Ishikawa (cell line): ENCODE measurements at regions not wholly inside any gene's neighbourhood (a gene's known extent, or its start where the extent isn't known, plus 50 kb on each side); places are given as distances from the start of the nearest gene placed in this dataset.

Source experiments
- EGR1 ChIP-seq: IDR thresholded peaks from 2 replicates; pipeline ENCODE4 v1.6.1; 2012
- EP300 ChIP-seq: IDR thresholded peaks from 2 replicates; pipeline ENCODE4 v1.6.1; 2012; ENCODE audit warnings: borderline replicate concordance
- FOXM1 ChIP-seq: IDR thresholded peaks from 2 replicates; pipeline ENCODE4 v1.6.1; 2012; ENCODE audit warnings: low read depth, borderline replicate concordance
- NFIC ChIP-seq: IDR thresholded peaks from 2 replicates; pipeline ENCODE4 v1.6.1; 2012
- RAD21 ChIP-seq: IDR thresholded peaks from 2 replicates; pipeline ENCODE4 v1.6.1; 2012; ENCODE audit warnings: low read depth

GRCh38 chr4:23364167-23364566 is 525.7 kb downstream of the PPARGC1A start:
- TF ChIP-seq FOXM1 (no peak), EP300 (no peak), EGR1 (no peak), RAD21 (no peak), NFIC (no peak)
